GM18526 (cell line): ENCODE measurements at regions not wholly inside any gene's neighbourhood (a gene's known extent, or its start where the extent isn't known, plus 50 kb on each side); places are given as distances from the start of the nearest gene placed in this dataset.

Source experiments
- POLR2A ChIP-seq: IDR thresholded peaks from 3 replicates; pipeline ENCODE4 v1.6.1; 2011; ENCODE audit not compliant: insufficient read length; ENCODE audit errors: extremely low read depth

GRCh38 chr5:124642151-124642550 is 104.3 kb downstream of the ZNF608 start:
- TF ChIP-seq POLR2A: no peak

- TF ChIP-seq POLR2A: no peak
Measured at GRCh38 chr5:124641154-124641792, 105.2 kb downstream of the ZNF608 start.

- no peak for TF ChIP-seq POLR2A
Measured at GRCh38 chr5:124639095-124639665, 107.3 kb downstream of the ZNF608 start.

GRCh38 chr5:124637011-124637410 is 109.4 kb downstream of the ZNF608 start:
- no peak for TF ChIP-seq POLR2A

GRCh38 chr5:124634741-124635323 is 111.6 kb downstream of the ZNF608 start:
- TF ChIP-seq POLR2A: no peak

- no peak for TF ChIP-seq POLR2A
Measured at GRCh38 chr5:124634228-124634739, 112.2 kb downstream of the ZNF608 start.

GRCh38 chr5:124633209-124633608 is 113.2 kb downstream of the ZNF608 start:
- TF ChIP-seq POLR2A: no peak

GRCh38 chr5:124631874-124632550 is 114.4 kb downstream of the ZNF608 start:
- TF ChIP-seq POLR2A: no peak

GRCh38 chr5:124630767-124631704 is 115.4 kb downstream of the ZNF608 start:
- no peak for TF ChIP-seq POLR2A

- TF ChIP-seq POLR2A: no peak
Measured at GRCh38 chr5:124628721-124629596, 117.5 kb downstream of the ZNF608 start.

GRCh38 chr5:124627815-124628595 is 118.4 kb downstream of the ZNF608 start:
- no peak for TF ChIP-seq POLR2A

GRCh38 chr5:124626053-124626452 is 120.4 kb downstream of the ZNF608 start:
- TF ChIP-seq POLR2A: no peak

- TF ChIP-seq POLR2A: no peak
Measured at GRCh38 chr5:124623265-124623664, 123.2 kb downstream of the ZNF608 start.

- no peak for TF ChIP-seq POLR2A
Measured at GRCh38 chr5:124622851-124623250, 123.6 kb downstream of the ZNF608 start.

GRCh38 chr5:124621279-124621678 is 125.2 kb downstream of the ZNF608 start:
- no peak for TF ChIP-seq POLR2A
